Stimulated activated naive CD4-positive, alpha-beta T cell treated with Interleukin-2 at 50 U/mL for 16 hours (primary cell): ENCODE measurements at regions not wholly inside any gene's neighbourhood (a gene's known extent, or its start where the extent isn't known, plus 50 kb on each side); places are given as distances from the start of the nearest gene placed in this dataset.
"Not testable (repeated sequence)": the region's sequence is repeated elsewhere in the genome, so short reads cannot be mapped to it uniquely, and the experiment has no call there.

Experiments used
- DNase-seq: peaks from one replicate; lab custom pipeline; 2025; lab: John Stamatoyannopoulos, UW

- no peak for DNase-seq
Observed at GRCh38 chr11:81569999-81570398, 1163.7 kb downstream of the FAM181B start.

- no peak for DNase-seq
Observed at GRCh38 chr11:81568918-81569317, 1164.7 kb downstream of the FAM181B start.

GRCh38 chr11:81548123-81548522, 1185.5 kb downstream of the FAM181B start:
- no peak for DNase-seq

GRCh38 chr11:81539806-81540205, 1193.9 kb downstream of the FAM181B start:
- DNase-seq, result not testable (repeated sequence)

GRCh38 chr11:81515566-81515965, 1218.1 kb downstream of the FAM181B start:
- no peak for DNase-seq

- DNase-seq, result no peak
Observed at GRCh38 chr11:81497202-81497804, 1236.4 kb downstream of the FAM181B start.

GRCh38 chr11:81496601-81497000, 1237.1 kb downstream of the FAM181B start:
- no peak for DNase-seq

GRCh38 chr11:81495699-81496292, 1237.9 kb downstream of the FAM181B start:
- DNase-seq, result no peak

GRCh38 chr11:81494431-81494830, 1239.2 kb downstream of the FAM181B start:
- no peak for DNase-seq

- DNase-seq, result no peak
Observed at GRCh38 chr11:81492923-81493445, 1240.7 kb downstream of the FAM181B start.

- DNase-seq, result no peak
Observed at GRCh38 chr11:81487109-81487508, 1246.6 kb downstream of the FAM181B start.

GRCh38 chr11:81484196-81484595, 1249.5 kb downstream of the FAM181B start:
- no peak for DNase-seq

GRCh38 chr11:81477277-81477676, 1256.4 kb downstream of the FAM181B start:
- no peak for DNase-seq

GRCh38 chr11:81476345-81476744, 1257.3 kb downstream of the FAM181B start:
- no peak for DNase-seq

- no peak for DNase-seq
Observed at GRCh38 chr11:81472646-81473045, 1261.0 kb downstream of the FAM181B start.

GRCh38 chr11:81470446-81470845, 1263.2 kb downstream of the FAM181B start:
- no peak for DNase-seq

- no peak for DNase-seq
Observed at GRCh38 chr11:81459766-81460306, 1273.8 kb downstream of the FAM181B start.

- DNase-seq, result no peak
Observed at GRCh38 chr11:81449588-81450156, 1284.0 kb downstream of the FAM181B start.

- DNase-seq, result no peak
Observed at GRCh38 chr11:81444297-81444696, 1289.4 kb downstream of the FAM181B start.

GRCh38 chr11:81432333-81432732, 1301.3 kb downstream of the FAM181B start:
- DNase-seq, result no peak

GRCh38 chr11:81424822-81425221, 1308.8 kb downstream of the FAM181B start:
- DNase-seq, result no peak

- DNase-seq, result no peak
Observed at GRCh38 chr11:81422402-81422801, 1311.3 kb downstream of the FAM181B start.

GRCh38 chr11:81421251-81421860, 1312.3 kb downstream of the FAM181B start:
- no peak for DNase-seq
